CD8-positive, alpha-beta memory T cell (primary cell): ENCODE measurements at regions not wholly inside any gene's neighbourhood (a gene's known extent, or its start where the extent isn't known, plus 50 kb on each side); places are given as distances from the start of the nearest gene placed in this dataset.
A peak's percentile ranks its signal among the peaks of the same experiment; 100 is the strongest.

Experiments
- CTCF ChIA-PET: fragments of 350-600 bp; sonication (Branson Sonifier 250); formaldehyde crosslinking; loops from one replicate; lab custom pipeline; 2021; ENCODE audit warnings: antibody characterized with exemption; lab: Charles Lee
- POLR2A ChIA-PET: fragments of 350-600 bp; sonication (Branson Sonifier 250); formaldehyde crosslinking; loops from one replicate; lab custom pipeline; 2021; ENCODE audit warnings: antibody characterized with exemption; lab: Charles Lee
- DNase-seq, 5 donors: peaks; one replicate each; pipeline versions ENCODE4 v3.0.0 to v3.0.0-alpha.2; 2020 to 2022; ENCODE audit warnings: mixed read lengths in 1 of 5
- H3K27ac ChIP-seq: one replicate; pipeline ENCODE4 v1.7.0; 2013; ENCODE audit warnings: low read depth, mild to moderate bottlenecking, low read length, moderate library complexity
- H3K27me3 ChIP-seq: 2 replicates; pipeline ENCODE4 v1.7.0; 2013; ENCODE audit warnings: low read length, mild to moderate bottlenecking; ENCODE audit not compliant: insufficient read depth, poor library complexity, severe bottlenecking
- H3K36me3 ChIP-seq: 2 replicates; pipeline ENCODE4 v1.7.0; 2013; ENCODE audit warnings: mild to moderate bottlenecking, low read length, moderate library complexity; ENCODE audit not compliant: insufficient read depth
- H3K4me1 ChIP-seq: 2 replicates; pipeline ENCODE4 v1.7.0; 2013; ENCODE audit warnings: mild to moderate bottlenecking, low read length, moderate library complexity; ENCODE audit not compliant: insufficient read depth
- H3K4me3 ChIP-seq: 2 replicates; pipeline ENCODE4 v1.7.0; 2013; ENCODE audit warnings: mild to moderate bottlenecking, low read length
- H3K9me3 ChIP-seq: 2 replicates; pipeline ENCODE4 v1.7.0; 2013; ENCODE audit warnings: mild to moderate bottlenecking, low read length
- H3K27ac Mint-ChIP-seq, 8 donors: one replicate each; pipeline ENCODE4 v1.8.0; 2020 to 2021; ENCODE audit warnings: mixed read lengths in 8 of 8, mild to moderate bottlenecking in 6 of 8, inconsistent platforms in 3 of 8, moderate library complexity in 3 of 8
- H3K27me3 Mint-ChIP-seq, 2 donors: one replicate each; pipeline ENCODE4 v1.8.0; 2020 to 2021; ENCODE audit warnings: mixed read lengths in 2 of 2, mild to moderate bottlenecking in 1 of 2, moderate library complexity in 1 of 2
- H3K36me3 Mint-ChIP-seq, 3 donors: one replicate each; pipeline ENCODE4 v1.8.0; 2020 to 2021; ENCODE audit warnings: mixed read lengths in 3 of 3, inconsistent platforms in 1 of 3, mild to moderate bottlenecking in 1 of 3
- H3K4me1 Mint-ChIP-seq, 3 donors: one replicate each; pipeline ENCODE4 v1.8.0; 2020 to 2021; ENCODE audit warnings: mixed read lengths in 3 of 3, inconsistent platforms in 1 of 3, mild to moderate bottlenecking in 1 of 3
- H3K4me3 Mint-ChIP-seq, 7 donors: one replicate each; pipeline ENCODE4 v1.8.0; 2020 to 2021; ENCODE audit warnings: mixed read lengths in 7 of 7, mild to moderate bottlenecking in 6 of 7, moderate library complexity in 4 of 7, inconsistent platforms in 2 of 7
- H3K9me3 Mint-ChIP-seq, 5 donors: one replicate each; pipeline ENCODE4 v1.8.0; 2020 to 2022; ENCODE audit warnings: mixed read lengths in 5 of 5, mild to moderate bottlenecking in 3 of 5, moderate library complexity in 2 of 5, inconsistent platforms in 1 of 5

DNA sequence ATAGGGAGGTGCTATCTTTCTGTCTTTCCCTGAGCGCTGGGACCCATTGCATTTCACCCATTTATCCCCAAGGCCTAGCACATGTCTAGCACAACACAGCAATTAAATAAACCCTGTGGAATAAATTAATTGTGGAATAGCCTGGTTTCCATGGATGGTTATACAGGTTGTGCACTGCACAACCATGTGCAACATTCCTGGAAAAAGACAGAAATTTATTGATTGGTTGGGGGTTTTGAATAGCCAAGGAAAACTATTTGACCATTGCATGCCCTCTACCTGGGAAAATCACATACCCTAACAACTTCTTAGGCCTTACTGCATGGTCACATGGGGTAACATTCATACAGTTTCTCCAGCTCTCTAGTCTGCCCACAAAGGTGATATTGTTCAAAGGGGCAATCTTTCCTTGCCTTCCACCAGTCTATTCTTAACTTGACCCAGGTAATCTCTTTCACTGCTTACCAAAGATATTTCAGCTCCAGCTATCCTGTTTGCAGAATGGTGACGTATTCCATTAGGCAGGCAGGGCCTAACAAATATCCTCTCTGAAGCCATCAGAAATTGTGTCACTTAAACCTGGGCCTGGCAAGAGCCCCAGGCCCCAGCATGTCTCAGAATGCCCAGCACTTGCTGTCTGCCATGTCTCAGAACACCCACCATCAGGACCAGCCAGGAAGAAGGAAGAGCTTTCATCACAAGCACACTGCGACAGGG lies 157.9 kb upstream of the RAB4A start:
- no peak for DNase-seq
- peaks cover 0 to 2% (median 0%) of the 10 kb centered on the region in 3 donors for H3K36me3 Mint-ChIP-seq
- ChIA-PET POLR2A (no interaction called here), CTCF (no interaction called here)
- Histone ChIP-seq H3K4me1 (no peaks in the 10 kb centered on the region), H3K9me3 (no peaks in the 10 kb centered on the region), H3K27ac (no peak overlapping the region), H3K27me3 (no peaks in the 10 kb centered on the region), H3K4me3 (no peak overlapping the region), H3K36me3 (no peaks in the 10 kb centered on the region)
- no peak overlapping the region for H3K4me3 Mint-ChIP-seq
- no peaks in the 10 kb centered on the region for H3K9me3 Mint-ChIP-seq
- no peaks in the 10 kb centered on the region for H3K4me1 Mint-ChIP-seq
- no peak overlapping the region for H3K27ac Mint-ChIP-seq
- peaks cover 3% of the 10 kb centered on the region in 2 donors for H3K27me3 Mint-ChIP-seq

GRCh38 chr1:229114315-229114714 lies 156.6 kb upstream of the RAB4A start:
- no peak for DNase-seq
- H3K27me3 Mint-ChIP-seq: peaks cover 0 to 4% of the 10 kb centered on the region in 2 donors
- no peaks in the 10 kb centered on the region for H3K9me3 Mint-ChIP-seq
- no peak overlapping the region for H3K4me3 ChIP-seq
- no peaks in the 10 kb centered on the region for H3K27me3 ChIP-seq
- H3K36me3 ChIP-seq: no peaks in the 10 kb centered on the region
- no peak overlapping the region for H3K4me3 Mint-ChIP-seq
- H3K27ac ChIP-seq: no peak overlapping the region
- no peaks in the 10 kb centered on the region for H3K9me3 ChIP-seq
- ChIA-PET POLR2A (no interaction called here), CTCF (interaction anchor here (0.9 kb wide), 1 partner anchor 10 kb away, joined by 3 read pairs; no protein-coding TSS in a partner anchor)
- H3K4me1 Mint-ChIP-seq: peaks cover 0 to under 1% (median 0%) of the 10 kb centered on the region in 3 donors
- H3K36me3 Mint-ChIP-seq: peaks cover 0 to 2% (median under 1%) of the 10 kb centered on the region in 3 donors
- H3K27ac Mint-ChIP-seq: peak overlapping the region in 1 of 8 donors; percentile 10
- H3K4me1 ChIP-seq: no peaks in the 10 kb centered on the region

DNA sequence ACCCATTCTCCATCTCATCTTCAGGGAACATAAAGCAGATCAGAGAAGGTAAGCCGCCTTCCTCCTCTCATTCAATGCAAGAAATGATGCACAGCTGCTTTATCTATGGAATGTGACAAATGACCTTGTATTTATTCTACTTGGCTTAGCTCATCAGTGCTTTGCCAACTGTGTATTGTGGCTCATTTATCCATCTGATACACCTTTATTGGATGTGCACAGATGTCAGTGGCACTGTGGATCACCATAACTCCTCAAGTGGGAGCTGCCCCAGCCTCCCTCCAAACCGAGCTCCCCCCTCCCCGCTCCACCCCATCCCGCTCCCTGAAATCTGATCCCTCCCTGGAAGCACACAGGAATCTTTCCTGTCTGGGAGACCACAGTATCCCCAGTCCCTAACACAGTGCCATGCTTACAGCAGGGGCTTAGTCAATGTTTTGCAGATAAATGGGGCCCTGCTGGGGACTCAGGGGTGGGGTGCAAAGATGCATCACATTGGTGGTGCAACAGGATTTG lies 156.0 kb upstream of the RAB4A start:
- POLR2A ChIA-PET: no interaction called here
- CTCF ChIA-PET: interaction anchor here (0.9 kb wide), 1 partner anchor 9 kb away, joined by 3 read pairs; no protein-coding TSS in a partner anchor

GRCh38 chr1:229116114-229116513 lies 154.8 kb upstream of the RAB4A start:
- Mint-ChIP-seq H3K4me3 (no peak overlapping the region), H3K36me3 (peaks cover 0 to 4% (median 2%) of the 10 kb centered on the region in 3 donors), H3K4me1 (peaks cover 0 to 12% (median 2%) of the 10 kb centered on the region in 3 donors), H3K9me3 (peaks cover 0 to 2% (median 0%) of the 10 kb centered on the region in 5 donors), H3K27ac (no peak overlapping the region), H3K27me3 (peaks cover 0 to 4% of the 10 kb centered on the region in 2 donors)
- no peaks in the 10 kb centered on the region for H3K4me1 ChIP-seq
- CTCF ChIA-PET: no interaction called here
- no peaks in the 10 kb centered on the region for H3K9me3 ChIP-seq
- no peak overlapping the region for H3K4me3 ChIP-seq
- no peak for DNase-seq
- H3K36me3 ChIP-seq: no peaks in the 10 kb centered on the region
- POLR2A ChIA-PET: no interaction called here
- H3K27me3 ChIP-seq: no peaks in the 10 kb centered on the region
- no peak overlapping the region for H3K27ac ChIP-seq

More for the DNA sequence above, 156.0 kb upstream of the RAB4A start:
- Mint-ChIP-seq H3K27ac (no peak overlapping the region), H3K36me3 (peaks cover 0 to 4% (median 2%) of the 10 kb centered on the region in 3 donors), H3K4me3 (no peak overlapping the region), H3K27me3 (peaks cover 0 to 4% of the 10 kb centered on the region in 2 donors), H3K4me1 (peaks cover 0 to 7% (median 2%) of the 10 kb centered on the region in 3 donors), H3K9me3 (peaks cover 0 to 2% (median 0%) of the 10 kb centered on the region in 5 donors)
- no peak overlapping the region for H3K27ac ChIP-seq
- H3K4me3 ChIP-seq: no peak overlapping the region
- DNase-seq: no peak
- H3K9me3 ChIP-seq: no peaks in the 10 kb centered on the region
- no peaks in the 10 kb centered on the region for H3K4me1 ChIP-seq
- no peaks in the 10 kb centered on the region for H3K27me3 ChIP-seq
- H3K36me3 ChIP-seq: no peaks in the 10 kb centered on the region

GRCh38 chr1:229117664-229118300 lies 153.1 kb upstream of the RAB4A start:
- ChIA-PET CTCF (no interaction called here), POLR2A (no interaction called here)
- no peaks in the 10 kb centered on the region for H3K36me3 ChIP-seq

GRCh38 chr1:229118477-229119061 lies 152.3 kb upstream of the RAB4A start:
- Mint-ChIP-seq H3K4me1 (peaks cover 0 to 12% (median 2%) of the 10 kb centered on the region in 3 donors), H3K36me3 (peaks cover 0 to 4% (median 2%) of the 10 kb centered on the region in 3 donors), H3K27ac (peak overlapping the region in 2 of 8 donors; percentile 32 to 52), H3K4me3 (no peak overlapping the region), H3K9me3 (peaks cover 0 to 2% (median 0%) of the 10 kb centered on the region in 5 donors), H3K27me3 (peaks cover 0 to 2% of the 10 kb centered on the region in 2 donors)
- POLR2A ChIA-PET: no interaction called here
- H3K4me3 ChIP-seq: no peak overlapping the region
- CTCF ChIA-PET: no interaction called here
- no peaks in the 10 kb centered on the region for H3K36me3 ChIP-seq
- H3K9me3 ChIP-seq: no peaks in the 10 kb centered on the region
- H3K4me1 ChIP-seq: no peaks in the 10 kb centered on the region
- no peak for DNase-seq
- no peaks in the 10 kb centered on the region for H3K27me3 ChIP-seq
- H3K27ac ChIP-seq: no peak overlapping the region

More at GRCh38 chr1:229117664-229118300, 153.1 kb upstream of the RAB4A start:
- H3K4me1 Mint-ChIP-seq: peaks cover 0 to 12% (median 2%) of the 10 kb centered on the region in 3 donors
- H3K4me3 Mint-ChIP-seq: no peak overlapping the region
- no peak for DNase-seq
- H3K27ac Mint-ChIP-seq: peak overlapping the region in 1 of 8 donors; percentile 48
- Histone ChIP-seq H3K27ac (no peak overlapping the region), H3K4me3 (no peak overlapping the region), H3K9me3 (no peaks in the 10 kb centered on the region), H3K4me1 (no peaks in the 10 kb centered on the region), H3K27me3 (no peaks in the 10 kb centered on the region)
- peaks cover 0 to 4% (median 2%) of the 10 kb centered on the region in 3 donors for H3K36me3 Mint-ChIP-seq
- peaks cover 0 to 2% (median 0%) of the 10 kb centered on the region in 5 donors for H3K9me3 Mint-ChIP-seq
- peaks cover 0 to 2% of the 10 kb centered on the region in 2 donors for H3K27me3 Mint-ChIP-seq

DNA sequence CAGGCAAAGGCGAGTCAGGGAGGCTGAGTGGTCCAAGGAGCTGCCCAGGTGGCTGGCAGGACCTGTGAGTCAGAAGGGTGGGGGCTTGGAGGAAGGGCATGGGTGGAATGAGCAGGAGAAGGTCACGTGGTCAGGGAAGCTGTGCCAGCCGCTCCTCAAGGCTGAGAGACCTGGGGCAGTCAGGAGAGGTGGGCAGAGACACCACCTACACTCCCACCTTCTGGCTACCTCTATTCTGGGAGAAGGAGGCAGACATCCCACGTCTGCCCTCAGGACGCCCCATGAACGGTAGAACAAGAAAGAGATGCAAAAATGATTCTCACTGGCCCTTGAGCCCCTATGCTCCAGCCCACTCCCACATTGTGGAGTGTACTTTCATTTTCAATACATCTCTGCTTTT lies 151.8 kb upstream of the RAB4A start:
- peaks cover 0 to 4% (median 0%) of the 10 kb centered on the region in 3 donors for H3K36me3 Mint-ChIP-seq
- Histone ChIP-seq H3K36me3 (no peaks in the 10 kb centered on the region), H3K27ac (no peak overlapping the region), H3K4me3 (no peak overlapping the region), H3K9me3 (no peaks in the 10 kb centered on the region), H3K4me1 (no peaks in the 10 kb centered on the region), H3K27me3 (no peaks in the 10 kb centered on the region)
- no peak for DNase-seq
- ChIA-PET POLR2A (no interaction called here), CTCF (no interaction called here)
- H3K4me1 Mint-ChIP-seq: peaks cover 0 to 12% (median 2%) of the 10 kb centered on the region in 3 donors
- H3K27me3 Mint-ChIP-seq: peaks cover 0 to 2% of the 10 kb centered on the region in 2 donors
- no peak overlapping the region for H3K27ac Mint-ChIP-seq
- H3K9me3 Mint-ChIP-seq: peaks cover 0 to 2% (median 0%) of the 10 kb centered on the region in 5 donors
- no peak overlapping the region for H3K4me3 Mint-ChIP-seq
